GM18511 (cell line): ENCODE measurements at regions not wholly inside any gene's neighbourhood (a gene's known extent, or its start where the extent isn't known, plus 50 kb on each side); places are given as distances from the start of the nearest gene placed in this dataset.

Experiments
- ATAC-seq: cut with Tn5 transposase; IDR thresholded peaks from one replicate; pipeline ENCODE4 v1.9.1; 2021; ENCODE audit warnings: mild to moderate bottlenecking, moderate library complexity; ENCODE audit not compliant: unreplicated experiment

GRCh38 chr2:56444339-56444738, 260.5 kb downstream of the CCDC85A start:
- no peak for ATAC-seq

DNA sequence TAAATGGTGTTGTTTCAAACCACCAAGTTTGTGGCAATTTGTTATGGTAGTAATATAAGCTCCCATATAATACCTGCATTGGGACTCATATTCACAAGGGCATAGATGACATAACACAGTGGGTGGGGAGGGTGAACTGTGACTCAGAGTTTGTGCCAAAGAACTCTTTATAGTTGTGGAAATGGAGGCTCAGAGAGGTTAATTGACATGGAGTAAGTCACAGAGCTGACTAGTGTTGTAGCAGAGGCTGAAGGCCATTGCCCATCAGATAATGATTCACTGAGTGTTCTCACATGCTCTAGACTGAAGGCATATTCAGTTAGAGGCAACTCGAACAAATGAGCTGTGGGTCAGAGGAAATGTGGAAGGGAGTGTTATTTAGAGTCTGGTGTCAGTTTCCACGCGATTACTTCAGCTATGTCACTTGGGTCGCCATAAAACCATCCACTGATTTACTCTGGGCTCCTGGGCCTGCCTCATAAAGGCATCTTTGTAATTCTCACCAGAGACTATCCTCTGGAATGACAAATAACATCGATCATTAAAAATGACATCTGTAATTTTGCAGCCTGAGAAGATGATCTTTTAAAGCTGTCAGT, 264.7 kb downstream of the CCDC85A start:
- ATAC-seq, result no peak

DNA sequence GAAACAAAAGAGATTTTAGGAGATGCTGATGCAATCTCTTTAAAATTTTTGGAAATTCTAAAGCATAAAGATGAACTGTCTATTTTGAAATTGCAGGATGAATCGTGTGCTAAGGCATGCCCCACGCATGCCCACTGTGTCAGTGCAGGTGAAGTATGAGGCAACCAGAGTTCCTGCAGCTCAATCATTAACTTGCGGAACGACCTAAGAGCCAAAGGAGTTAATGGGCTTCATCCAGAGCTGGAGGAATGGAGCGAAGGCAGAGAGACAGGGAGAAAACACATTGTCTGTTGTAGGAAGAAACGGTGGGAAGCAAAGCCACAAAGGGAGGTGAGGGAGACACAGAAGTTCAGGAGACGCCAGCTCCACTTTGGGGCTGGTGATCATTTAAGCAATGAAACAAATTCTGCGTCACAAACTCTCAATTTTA, 265.2 kb downstream of the CCDC85A start:
- ATAC-seq, result no peak

DNA sequence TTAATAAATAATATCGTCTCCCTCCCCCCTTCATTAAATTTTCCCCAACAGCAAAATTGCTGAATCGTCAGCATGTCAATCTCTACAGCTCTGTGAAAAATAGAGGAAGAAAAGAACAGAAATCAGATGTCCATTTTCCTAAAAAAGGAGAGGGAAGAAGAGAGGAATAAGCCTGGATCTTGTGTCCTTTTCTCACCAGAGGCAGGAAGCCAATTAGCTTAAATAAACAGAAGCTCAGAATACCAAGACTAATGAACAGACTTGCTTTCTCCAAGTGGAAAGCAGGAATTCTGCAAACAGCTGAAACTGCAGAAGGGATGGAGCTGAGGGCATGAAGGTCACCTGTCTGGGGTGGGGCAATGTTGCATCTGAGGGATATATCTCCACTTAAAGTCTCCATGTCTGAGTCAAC, 265.7 kb downstream of the CCDC85A start:
- ATAC-seq, result no peak

- ATAC-seq, result no peak
Observed at GRCh38 chr2:56450047-56450446, 266.3 kb downstream of the CCDC85A start.

- no peak for ATAC-seq
Observed at GRCh38 chr2:56450772-56451171, 267.0 kb downstream of the CCDC85A start.

DNA sequence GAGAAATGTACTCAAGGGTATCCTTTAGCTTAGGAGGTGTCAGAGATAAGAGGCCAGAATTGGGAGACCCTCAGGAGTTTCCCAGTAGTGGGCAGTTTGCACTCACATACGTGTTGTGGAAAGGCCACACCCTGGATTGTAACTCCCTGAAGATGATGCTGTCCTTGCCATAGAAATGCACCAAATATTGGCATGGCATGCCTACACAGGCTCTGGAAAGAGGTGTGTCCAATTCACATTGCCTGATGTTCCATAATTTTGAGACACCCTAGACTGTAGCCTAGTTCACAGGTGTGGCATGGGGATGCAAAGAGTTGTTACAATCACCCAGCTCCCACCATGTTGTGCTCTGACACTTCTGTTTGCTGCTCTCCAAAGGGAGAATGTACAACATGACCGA, 271.9 kb downstream of the CCDC85A start:
- no peak for ATAC-seq

DNA sequence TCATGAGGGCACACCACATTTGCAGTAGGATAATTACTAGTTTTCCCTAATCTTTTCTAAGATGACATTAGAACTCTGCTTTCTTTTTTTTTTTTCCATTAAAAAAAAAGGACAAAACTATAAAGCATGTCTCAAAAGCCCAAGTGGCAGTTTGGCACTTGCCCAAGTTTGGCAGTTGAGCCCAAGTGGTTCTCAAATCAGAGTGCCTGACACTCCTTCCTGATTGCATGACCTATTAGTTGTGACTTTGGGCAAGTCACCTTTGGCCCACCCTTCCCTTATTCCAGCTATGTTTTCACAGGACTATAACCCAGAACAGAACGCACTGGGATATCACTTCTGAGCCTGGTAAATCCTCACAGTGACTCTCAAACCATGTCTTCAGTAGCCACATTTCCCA, 273.0 kb downstream of the CCDC85A start:
- no peak for ATAC-seq

GRCh38 chr2:56460508-56460907, 276.7 kb downstream of the CCDC85A start:
- no peak for ATAC-seq

DNA sequence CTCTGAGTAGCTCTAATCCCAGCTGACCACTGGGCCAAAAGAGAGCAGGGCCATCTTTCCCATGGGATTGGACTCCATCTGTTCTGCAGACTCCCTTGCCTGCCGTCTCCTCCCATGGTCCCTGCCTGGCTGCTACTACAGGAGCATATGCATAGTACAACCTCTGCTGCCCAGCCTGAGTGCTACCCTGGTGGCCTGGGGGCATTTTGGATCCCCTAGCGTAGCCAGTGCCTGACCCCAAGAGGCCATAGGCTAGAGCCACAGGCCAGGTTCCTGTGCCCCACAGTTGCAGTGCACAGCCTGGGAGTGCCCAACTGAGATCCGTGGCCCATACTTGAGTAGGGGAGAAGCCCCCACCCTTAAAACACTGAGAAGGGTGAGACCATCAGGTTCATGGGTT, 280.3 kb downstream of the CCDC85A start:
- no peak for ATAC-seq

- no peak for ATAC-seq
Observed at GRCh38 chr2:56464613-56465012, 280.8 kb downstream of the CCDC85A start.

- no peak for ATAC-seq
Observed at GRCh38 chr2:56465491-56465890, 281.7 kb downstream of the CCDC85A start.

- ATAC-seq, result no peak
Observed at GRCh38 chr2:56473524-56473923, 289.7 kb downstream of the CCDC85A start.

DNA sequence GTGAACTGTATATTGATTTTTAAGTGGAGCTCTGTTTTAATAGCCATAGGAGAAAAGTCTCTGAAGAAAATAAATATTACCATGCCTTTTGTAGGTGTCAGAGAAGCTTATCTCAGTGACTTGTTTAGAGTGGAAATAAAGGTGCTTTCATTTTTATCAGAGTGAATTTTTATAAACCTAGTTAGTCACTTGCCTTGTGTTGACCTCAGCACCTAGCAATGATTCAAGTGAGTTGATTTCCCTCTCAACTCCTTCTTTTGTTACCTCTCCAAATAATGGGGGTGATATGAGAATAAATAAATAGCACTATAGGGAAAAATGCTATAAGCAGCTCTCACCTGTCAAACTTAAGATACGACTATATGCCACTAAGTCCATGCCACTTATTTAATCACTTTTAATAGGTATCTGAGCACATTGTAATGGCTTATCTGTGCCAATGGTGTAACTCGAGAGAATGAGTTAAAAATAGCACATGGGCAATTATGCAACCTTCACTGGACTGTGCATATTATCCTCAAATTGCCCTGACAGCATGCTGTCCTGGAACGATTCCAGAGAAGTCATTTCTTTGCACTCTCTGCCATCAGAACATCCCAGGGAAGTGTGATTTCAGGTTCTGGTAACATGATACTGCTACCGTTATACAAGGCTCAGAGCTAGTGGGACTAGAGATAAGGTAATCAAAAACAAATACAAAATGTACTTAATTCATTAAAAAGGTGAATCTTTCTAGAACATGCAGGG, 290.8 kb downstream of the CCDC85A start:
- ATAC-seq, result no peak

GRCh38 chr2:56475191-56475590, 291.4 kb downstream of the CCDC85A start:
- no peak for ATAC-seq

GRCh38 chr2:56476509-56477071, 292.8 kb downstream of the CCDC85A start:
- ATAC-seq, result no peak

- ATAC-seq, result no peak
Observed at GRCh38 chr2:56478027-56478426, 294.2 kb downstream of the CCDC85A start.

GRCh38 chr2:56483081-56483480, 299.3 kb downstream of the CCDC85A start:
- no peak for ATAC-seq

DNA sequence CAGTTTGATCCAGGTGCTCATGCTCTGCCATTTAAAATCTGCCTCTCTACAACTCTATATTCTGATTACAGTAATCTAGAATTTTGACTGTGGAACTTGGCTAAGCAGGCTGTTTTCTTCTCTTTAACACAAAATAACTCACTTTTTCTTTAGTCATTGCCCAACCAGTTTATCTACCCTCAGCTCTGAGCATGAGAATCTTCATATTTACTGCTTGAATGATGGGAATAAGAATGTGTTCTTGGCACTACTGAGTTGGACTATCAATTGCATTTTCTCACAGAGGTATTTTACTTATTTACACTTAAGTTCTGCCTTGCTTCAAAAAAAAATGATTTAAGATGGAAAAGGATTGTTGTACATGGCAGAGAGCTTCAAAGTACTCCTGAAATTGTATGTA, 301.1 kb downstream of the CCDC85A start:
- no peak for ATAC-seq

- no peak for ATAC-seq
Observed at GRCh38 chr2:56500317-56500716, 316.5 kb downstream of the CCDC85A start.

DNA sequence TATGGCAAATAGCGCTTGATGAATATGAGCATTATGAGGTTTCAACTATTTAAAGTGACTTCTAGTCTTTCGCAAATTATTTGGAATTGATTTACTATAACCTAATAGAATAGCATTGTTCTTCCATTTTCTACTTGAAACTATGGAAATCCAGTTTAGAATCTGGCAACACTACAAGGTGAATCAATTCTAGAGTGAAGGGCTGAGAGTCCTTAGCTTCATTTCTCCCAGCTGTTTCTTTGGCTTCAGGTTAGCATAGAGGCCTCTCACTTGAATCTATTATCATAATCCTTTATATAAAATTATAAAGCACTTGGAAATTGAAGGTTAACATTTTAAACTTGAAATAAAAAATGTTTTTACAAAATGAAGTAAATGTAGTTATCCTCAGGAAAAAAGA, 318.8 kb downstream of the CCDC85A start:
- no peak for ATAC-seq

DNA sequence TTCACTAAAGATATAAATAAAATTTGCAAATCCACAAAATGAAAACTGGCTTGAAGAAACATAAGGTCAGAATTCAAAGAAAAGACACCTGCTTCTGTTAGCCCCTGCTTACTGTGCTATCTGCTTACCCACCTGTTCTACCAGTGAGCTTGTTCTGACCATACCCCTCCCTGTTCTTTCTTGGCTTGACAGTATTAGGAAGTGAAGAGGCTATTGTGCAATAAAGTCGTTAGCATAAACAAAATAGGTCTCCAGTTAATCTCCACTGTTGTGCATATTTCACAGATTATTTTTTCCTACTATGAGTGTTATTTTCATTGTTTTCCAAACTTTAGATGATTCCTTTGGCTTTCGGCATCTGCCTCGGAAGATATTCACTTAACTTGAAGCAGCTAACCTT, 322.1 kb downstream of the CCDC85A start:
- no peak for ATAC-seq
